GM18907 (cell line): ENCODE measurements at regions not wholly inside any gene's neighbourhood (a gene's known extent, or its start where the extent isn't known, plus 50 kb on each side); places are given as distances from the start of the nearest gene placed in this dataset.

ENCODE experiments used
- ATAC-seq: cut with Tn5 transposase; IDR thresholded peaks from one replicate; pipeline ENCODE4 v1.9.1; 2021; ENCODE audit warnings: mild to moderate bottlenecking, moderate library complexity; ENCODE audit not compliant: unreplicated experiment

DNA sequence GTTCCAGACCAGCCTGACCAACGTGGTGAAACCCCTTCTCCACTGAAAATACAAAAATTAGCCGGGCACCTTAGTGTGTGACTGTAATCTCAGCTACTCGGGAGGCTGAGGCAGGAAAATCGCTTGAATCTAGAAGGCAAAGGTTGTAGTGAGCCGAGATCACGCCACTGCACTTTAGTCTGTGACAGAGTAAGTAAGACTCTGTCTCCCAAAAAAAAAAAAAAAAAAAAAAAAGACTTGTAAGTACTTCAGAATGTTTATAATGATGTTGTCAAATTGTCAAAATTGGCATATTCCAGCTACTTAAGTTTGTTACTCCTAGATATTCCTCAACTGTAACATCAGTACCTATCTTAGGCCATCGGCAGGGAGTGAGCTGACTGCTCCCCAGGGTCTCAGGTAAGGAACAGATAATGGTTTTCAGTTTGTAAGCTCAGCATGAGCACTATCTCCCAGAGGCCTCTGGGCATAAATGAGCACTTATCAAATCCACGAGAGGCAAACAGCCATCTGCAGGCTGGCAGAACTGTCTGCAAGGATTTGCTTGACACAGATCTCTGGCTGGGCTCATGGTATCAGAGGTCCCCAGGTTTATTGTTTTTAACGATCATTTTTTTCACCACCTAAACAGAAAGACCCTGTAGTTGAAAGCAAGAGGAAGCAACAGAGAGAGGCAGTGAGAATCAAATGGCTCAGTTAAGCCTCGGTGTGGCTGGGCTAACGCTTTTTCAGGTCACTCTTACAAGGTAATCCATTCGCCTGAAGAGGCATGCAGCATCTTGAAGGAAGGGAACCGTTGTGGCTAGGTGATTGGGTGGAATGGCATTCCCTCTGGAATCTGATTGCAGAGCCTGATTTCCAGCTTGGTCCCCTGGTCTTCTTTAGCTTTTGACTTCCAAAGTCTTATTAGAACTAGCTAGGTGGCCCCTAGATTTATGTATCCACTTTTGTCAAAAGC is 115.9 kb downstream of the LY86 start:
- ATAC-seq = no peak

GRCh38 chr6:6705061-6705425 is 116.5 kb downstream of the LY86 start:
- ATAC-seq = no peak

GRCh38 chr6:6705915-6706675 is 117.6 kb downstream of the LY86 start:
- ATAC-seq = no peak

DNA sequence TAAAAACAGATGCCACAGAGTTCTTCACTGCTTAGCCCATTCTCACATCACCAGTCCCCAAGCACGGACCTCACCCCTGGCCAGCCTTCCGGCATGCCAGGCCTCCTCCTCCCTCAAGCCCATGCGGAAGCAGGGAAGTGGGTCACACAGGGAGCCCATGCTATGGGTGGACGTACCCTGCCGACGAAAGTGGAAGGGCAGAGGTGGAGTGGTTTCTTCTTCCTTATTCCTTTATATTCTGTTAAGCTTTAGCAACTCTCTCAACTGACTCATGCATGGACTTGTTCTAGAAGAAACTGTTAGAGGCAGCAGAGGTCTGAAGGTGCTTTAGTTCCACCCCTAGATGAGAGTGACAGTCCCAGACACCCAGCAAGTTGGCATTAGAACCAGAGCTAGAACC is 118.6 kb downstream of the LY86 start:
- no peak for ATAC-seq

DNA sequence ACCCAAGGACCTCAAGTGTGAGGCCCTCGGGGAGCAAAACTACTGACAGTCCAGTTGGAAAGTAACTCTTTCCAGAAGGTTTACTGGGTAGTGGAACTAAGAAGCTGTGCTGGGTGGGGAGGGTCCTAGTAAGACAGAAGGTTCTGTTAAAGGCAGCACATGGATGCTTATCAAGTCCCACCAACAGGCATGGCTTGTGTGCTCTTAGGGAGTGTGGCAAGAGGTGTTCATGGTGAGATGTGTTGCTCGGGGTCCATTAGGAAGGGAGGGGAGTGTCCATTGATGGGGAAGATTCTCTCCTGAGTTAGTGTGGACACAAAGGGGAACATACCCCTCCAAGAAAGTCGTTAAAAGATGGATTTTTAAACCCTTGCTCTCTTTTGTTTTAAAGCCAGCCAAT is 120.6 kb downstream of the LY86 start:
- ATAC-seq = no peak

- no peak for ATAC-seq
Observed at GRCh38 chr6:6711031-6711785, 122.7 kb downstream of the LY86 start.

- ATAC-seq = peak; percentile 41
Observed at GRCh38 chr6:6711832-6712448, 123.4 kb downstream of the LY86 start.

GRCh38 chr6:6712449-6713403 is 124.2 kb downstream of the LY86 start:
- ATAC-seq = peak; percentile 59

- ATAC-seq = no peak
Observed at GRCh38 chr6:6713657-6714056, 125.1 kb downstream of the LY86 start.

- no peak for ATAC-seq
Observed at GRCh38 chr6:6714118-6714897, 125.8 kb downstream of the LY86 start.

GRCh38 chr6:6714953-6715352 is 126.4 kb downstream of the LY86 start:
- no peak for ATAC-seq

DNA sequence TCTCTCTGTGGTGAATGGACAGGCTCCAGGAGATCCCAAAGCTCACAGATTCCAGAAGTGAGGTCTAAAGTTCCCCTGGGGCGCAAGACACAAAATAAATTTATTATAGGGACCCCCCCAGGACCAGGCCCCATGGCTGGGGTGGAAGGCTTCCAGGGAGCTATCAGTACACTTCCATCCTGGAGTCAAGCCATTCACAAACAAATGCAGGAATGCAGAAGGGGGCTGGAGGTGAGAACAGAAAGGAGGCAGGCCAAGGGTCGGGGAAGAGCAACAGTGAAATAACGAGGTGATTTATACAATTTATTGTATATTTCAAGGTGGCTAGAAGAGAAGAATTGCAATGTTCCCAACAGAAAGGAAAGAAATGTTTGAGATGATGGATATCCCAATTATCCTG is 126.9 kb downstream of the LY86 start:
- ATAC-seq = no peak

DNA sequence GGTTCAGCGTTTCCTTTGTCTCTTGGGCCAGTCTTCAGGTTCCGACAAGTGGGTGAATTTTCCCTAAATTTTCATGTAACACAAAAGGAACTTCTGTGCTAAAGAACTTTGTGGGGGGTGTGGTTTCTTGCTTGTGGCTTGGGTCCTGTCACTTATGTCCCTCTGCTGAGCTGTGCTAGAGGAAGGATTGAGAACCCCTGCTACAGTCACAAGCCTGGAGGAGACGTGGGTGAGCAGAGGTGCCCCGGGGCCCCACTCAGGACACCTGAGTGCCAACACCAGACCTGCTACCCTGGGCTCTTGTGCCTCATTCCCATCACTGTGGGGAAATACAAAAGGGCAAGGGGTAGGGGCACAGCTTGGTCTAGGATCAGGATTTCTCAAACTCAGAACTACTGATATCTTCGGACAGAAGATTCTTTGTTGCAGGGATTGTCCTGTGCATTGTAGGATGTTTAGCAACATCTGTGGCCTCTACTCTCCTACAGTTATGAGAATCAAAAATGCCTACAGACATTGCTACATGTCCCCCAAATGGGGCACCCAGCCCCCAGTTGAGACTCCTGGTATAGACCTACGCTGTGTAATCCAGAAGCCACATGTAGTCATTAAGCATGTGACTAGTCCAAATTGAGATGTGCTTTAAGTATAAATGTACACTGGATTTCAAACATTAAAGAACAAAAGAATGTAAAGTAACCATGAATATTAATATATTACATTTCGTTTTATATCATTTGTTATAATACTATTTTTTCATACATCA is 128.7 kb downstream of the LY86 start:
- no peak for ATAC-seq

- ATAC-seq = no peak
Observed at GRCh38 chr6:6717953-6718352, 129.4 kb downstream of the LY86 start.

DNA sequence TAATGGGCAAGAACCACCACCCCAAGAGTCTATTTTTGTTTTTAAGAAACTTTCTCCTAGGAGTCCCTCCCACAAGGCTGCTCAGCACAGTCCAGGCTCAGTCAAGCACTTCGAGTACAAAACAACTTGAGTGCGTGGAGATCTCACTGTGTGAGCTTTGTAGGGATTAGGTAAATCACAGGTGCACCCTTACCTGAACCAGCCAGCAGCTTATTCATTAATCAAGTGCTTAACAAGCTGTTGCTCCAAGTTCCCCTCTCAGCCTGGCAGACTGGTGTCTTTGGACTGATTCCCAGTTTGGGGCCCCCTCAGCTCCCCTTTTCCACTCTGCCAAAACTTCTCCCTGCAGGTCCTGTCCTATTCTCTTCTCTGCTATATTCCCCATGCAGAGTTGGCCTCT is 133.1 kb downstream of the LY86 start:
- no peak for ATAC-seq

- no peak for ATAC-seq
Observed at GRCh38 chr6:6722195-6722594, 133.7 kb downstream of the LY86 start.

DNA sequence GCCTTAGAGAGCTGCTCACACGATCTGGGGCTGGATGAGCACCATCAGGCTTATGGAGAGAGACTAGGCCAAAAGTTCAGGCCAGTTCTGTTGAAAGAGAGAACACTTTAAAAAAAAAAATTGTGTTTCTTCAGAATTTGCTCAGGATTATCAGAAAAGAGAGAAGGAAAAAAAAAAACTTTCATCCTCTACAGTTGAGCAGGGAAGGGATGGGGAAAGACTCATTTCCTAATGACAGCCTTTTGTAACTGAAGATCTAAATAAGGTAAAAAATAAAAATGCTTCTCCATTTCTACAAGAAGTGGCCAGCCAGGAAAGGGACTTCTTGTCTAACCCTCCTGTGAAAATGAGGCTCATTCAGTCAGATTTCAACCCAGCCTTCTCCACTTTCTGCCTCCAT is 134.8 kb downstream of the LY86 start:
- no peak for ATAC-seq

DNA sequence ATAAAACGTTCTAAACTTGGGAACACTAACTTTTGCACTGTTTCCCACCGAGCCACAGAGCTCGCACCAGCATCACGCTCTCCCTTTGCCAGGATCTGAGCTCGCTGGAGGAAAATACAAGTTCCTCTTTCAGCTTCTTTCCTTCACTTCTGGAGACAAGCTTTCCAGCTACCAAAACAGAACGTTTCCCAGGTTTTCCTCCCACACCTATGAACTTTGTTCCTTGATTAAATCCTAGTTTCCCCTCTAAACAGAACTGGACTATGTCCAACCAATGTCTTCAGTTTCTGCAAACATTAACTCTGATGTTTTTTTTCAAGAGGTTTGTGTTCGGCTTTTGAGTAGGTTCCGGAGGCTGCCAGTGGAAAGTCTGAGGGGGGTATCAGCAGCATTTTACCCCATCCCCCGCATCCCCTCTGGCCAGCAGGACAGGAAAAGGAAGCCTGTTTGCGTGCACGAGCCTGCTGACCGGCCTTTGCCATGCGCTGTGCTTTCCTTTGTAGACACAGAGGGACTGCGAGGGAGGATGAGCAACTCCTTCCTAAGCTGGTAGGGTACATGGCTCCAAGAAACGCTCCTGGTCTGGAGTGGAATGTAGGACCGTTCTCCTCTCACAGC is 135.5 kb downstream of the LY86 start:
- ATAC-seq = no peak
